Mucosa of gallbladder (tissue), 1 donor: ENCODE measurements at regions not wholly inside any gene's neighbourhood (a gene's known extent, or its start where the extent isn't known, plus 50 kb on each side); places are given as distances from the start of the nearest gene placed in this dataset.
A peak's percentile ranks its signal among the peaks of the same experiment; 100 is the strongest.

Experiments used
- DNase-seq: peaks from one replicate; pipeline ENCODE4 v3.0.0-alpha.2; 2020; ENCODE audit warnings: low spot score
- donor health status: DM: no; HTN: no; CAD: no.

GRCh38 chr5:168143521-168143920 lies 147.9 kb upstream of the WWC1 start:
- peak; percentile 35 for DNase-seq

DNA sequence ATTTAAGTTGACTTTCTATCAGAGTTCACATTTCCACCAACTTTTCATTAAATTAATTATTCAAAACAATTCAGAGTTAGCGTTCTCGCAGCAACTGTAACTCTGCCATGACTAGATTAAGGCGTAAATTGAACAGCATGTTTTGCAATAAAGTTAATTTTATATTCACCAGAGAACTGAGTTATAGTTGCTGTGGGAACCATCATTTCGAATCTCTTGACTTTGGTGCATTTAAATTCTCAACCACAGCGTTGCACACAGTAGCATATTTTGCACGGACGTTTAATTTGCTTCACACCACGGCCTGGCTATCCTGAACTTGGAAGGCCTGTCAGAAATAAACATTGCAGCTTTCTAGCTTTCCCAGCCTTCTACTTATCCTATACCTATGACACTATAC lies 144.3 kb upstream of the WWC1 start:
- DNase-seq: no peak

- no peak for DNase-seq
Observed at GRCh38 chr5:168147568-168148360, 143.7 kb upstream of the WWC1 start.

DNA sequence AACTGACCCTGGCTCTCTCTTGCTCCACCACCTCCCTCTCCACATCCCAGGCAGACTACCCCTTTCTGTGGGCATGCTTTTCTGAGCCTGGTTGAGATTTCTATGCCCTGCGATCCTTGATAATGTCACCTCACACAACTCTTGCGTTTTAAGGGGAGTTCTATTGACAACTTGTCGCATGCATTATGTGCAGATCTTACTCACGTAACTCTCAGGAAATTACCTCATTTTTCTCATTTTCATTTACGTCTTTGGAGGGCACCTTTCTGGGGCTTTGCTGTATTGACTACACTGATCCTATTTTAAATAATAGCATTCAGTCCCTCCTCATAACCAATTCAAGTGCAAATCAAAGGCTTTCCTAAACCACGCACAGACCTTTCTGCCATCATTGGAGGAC lies 140.4 kb upstream of the WWC1 start:
- no peak for DNase-seq

DNA sequence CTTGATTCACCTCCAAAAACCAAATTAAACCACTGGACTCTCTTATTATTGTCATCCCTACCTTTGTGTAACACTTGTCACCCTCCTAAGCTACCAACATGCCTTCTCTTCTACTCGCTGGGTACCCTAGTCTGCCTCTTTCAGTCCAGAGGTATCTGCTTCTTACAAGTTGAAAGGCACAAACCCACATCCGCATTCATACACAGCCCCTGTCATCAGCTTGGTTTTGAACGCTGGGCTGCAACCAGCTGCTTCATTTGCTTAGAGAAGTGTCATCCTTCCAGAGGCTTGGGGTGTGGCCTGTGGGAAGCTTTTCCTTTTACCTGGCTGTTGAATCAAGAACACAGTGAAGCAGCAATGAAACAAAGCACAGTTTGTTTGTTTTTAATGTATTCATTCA lies 138.8 kb upstream of the WWC1 start:
- DNase-seq: no peak

DNA sequence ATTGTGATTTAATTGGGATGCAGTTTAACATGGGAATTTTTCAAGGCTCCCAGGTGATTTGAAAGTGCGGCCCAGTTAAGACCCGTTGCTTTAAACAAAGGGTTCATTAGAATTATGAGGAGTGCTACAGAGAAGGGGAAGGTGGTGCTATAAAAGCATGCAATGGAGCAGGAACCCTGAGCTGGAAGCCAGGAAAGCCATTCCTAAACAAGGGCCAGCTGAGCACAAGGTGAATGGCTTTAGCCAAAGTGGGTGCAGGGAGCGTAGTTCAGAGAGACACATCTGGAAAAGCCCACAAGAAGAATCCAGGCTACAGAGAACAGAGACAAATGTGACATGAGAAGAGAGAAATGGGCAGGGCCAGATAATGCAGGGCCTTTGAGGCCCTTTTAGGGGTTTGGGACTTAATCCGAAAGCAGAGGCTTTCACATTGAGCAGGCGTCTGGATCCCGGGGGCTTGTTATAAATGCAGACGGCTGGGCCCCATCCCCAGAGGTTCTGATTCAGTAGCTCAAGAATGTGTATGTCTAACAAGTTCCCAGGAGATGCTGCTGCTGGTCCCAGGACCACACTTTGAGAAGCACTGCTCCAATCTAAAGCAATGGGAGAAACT lies 138.1 kb upstream of the WWC1 start:
- no peak for DNase-seq

- no peak for DNase-seq
Observed at GRCh38 chr5:168153876-168154270, 137.6 kb upstream of the WWC1 start.

- DNase-seq: no peak
Observed at GRCh38 chr5:168155585-168155984, 135.9 kb upstream of the WWC1 start.

DNA sequence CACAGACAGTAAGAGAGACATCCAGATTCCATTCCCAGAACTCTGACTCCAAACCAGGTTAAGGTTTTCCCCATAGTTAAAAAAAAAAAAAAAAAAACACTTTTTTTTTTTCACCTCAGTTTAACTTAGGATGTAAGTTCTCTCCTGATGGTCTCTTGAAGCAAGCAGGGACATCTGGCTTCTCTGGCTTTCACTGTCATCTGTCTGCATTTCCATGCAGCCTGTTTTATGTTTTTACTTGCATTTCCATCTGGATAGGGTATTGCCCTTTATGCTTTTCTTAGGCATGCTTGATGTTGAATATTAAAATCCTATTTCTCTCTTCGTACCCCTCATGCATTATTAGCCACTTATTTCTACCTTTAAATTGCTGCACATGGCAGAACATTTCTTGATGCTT lies 135.3 kb upstream of the WWC1 start:
- no peak for DNase-seq

GRCh38 chr5:168157141-168157540 lies 134.3 kb upstream of the WWC1 start:
- no peak for DNase-seq

GRCh38 chr5:168159425-168159824 lies 132.0 kb upstream of the WWC1 start:
- DNase-seq: peak; percentile 84

DNA sequence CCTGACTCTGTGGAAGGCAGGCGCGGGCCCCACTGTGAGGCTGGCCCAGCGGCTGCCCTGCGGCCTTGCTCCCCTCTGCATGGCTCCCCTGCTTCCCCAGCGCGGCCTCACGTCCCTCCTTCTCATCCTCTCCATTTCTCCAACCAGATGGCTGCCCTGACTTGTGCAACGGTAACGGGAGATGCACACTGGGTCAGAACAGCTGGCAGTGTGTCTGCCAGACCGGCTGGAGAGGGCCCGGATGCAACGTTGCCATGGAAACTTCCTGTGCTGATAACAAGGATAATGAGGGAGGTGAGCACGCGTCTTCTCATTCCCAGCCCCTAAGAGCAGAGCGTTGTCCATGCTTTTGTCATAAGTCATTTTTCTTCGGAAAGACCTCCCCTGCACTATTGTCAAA lies 129.0 kb upstream of the WWC1 start:
- DNase-seq: no peak

GRCh38 chr5:168163966-168164365 lies 127.5 kb upstream of the WWC1 start:
- DNase-seq: peak; percentile 61

GRCh38 chr5:168165221-168165914 lies 126.1 kb upstream of the WWC1 start:
- no peak for DNase-seq

- DNase-seq: no peak
Observed at GRCh38 chr5:168165977-168166376, 125.5 kb upstream of the WWC1 start.

GRCh38 chr5:168167338-168167737 lies 124.1 kb upstream of the WWC1 start:
- DNase-seq: no peak

- DNase-seq: no peak
Observed at GRCh38 chr5:168168978-168169698, 122.3 kb upstream of the WWC1 start.

DNA sequence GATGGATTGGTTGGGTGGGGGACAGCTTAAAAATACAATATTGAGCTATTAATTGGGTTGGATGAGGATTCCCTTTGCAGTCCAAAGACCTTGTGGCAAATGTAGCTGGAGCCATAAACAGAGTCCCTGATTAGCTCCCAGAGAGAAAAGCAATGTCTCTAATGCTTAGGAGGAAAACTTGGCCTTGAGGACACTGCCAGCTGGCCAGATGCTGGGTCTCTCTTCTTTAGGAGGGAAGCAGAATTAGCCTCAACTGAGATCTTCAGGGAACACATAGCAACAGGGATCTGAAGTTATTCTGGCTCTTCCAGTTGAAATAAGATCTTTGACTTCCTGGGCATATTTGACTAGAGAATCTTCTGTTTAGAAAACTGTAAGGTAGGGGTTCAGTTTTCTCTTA lies 121.7 kb upstream of the WWC1 start:
- no peak for DNase-seq

DNA sequence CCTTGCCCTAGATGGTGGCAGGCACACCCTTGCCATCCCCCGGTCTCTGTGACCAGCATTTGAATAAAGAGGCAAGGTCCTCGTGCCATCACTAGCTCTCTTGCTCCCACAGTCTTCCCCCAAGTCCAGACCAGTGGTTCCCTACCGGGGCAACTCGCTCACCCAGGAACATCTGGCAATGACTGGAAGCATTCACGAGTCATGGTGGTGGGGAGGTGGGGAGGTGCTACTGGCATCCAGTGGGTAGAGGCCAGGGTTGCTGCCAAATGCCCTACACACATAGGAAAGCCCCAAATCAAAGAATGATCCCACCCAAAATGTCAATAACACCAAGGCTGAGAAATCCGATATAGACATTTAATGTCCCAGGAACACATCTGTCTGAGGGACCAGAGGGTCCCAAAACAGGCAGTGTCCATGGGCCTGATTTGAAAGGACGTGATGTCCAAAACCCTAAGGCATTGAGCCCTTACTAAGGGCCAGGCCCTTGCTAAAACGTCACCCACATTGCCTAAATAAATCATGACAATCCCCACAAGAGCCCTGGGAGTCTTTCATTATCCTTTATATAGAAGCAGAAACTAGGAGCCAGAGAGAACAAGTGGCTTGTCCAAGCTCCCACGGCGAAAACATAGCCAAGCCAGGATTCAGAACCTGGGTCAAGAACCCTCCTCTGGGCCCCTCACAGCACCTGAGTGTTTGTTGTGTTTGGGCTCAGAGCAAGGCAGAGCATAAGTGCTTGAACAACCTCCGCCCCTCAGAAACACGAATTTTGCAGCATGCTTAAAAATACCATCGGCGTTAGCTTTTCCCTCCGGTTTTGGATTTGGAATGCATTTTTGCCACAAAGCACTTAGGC lies 119.3 kb upstream of the WWC1 start:
- no peak for DNase-seq

GRCh38 chr5:168172760-168173223 lies 118.7 kb upstream of the WWC1 start:
- no peak for DNase-seq

GRCh38 chr5:168174376-168174775 lies 117.1 kb upstream of the WWC1 start:
- no peak for DNase-seq
